Activated naive CD8-positive, alpha-beta T cell treated with anti-CD3 and anti-CD28 coated beads for 36 hours (primary cell): ENCODE measurements at regions not wholly inside any gene's neighbourhood (a gene's known extent, or its start where the extent isn't known, plus 50 kb on each side); places are given as distances from the start of the nearest gene placed in this dataset.
"Not testable (repeated sequence)": the region's sequence is repeated elsewhere in the genome, so short reads cannot be mapped to it uniquely, and the experiment has no call there.

ENCODE experiments used
- DNase-seq: peaks from one replicate; pipeline ENCODE4 v3.0.0; 2021
- H3K27ac Mint-ChIP-seq: one replicate; pipeline ENCODE4 v1.8.0; 2022; ENCODE audit warnings: mild to moderate bottlenecking, moderate library complexity, mixed read lengths
- H3K27me3 Mint-ChIP-seq: one replicate; pipeline ENCODE4 v1.8.0; 2022; ENCODE audit warnings: mild to moderate bottlenecking, mixed read lengths
- H3K36me3 Mint-ChIP-seq: one replicate; pipeline ENCODE4 v1.8.0; 2021; ENCODE audit warnings: mild to moderate bottlenecking, mixed read lengths
- H3K4me1 Mint-ChIP-seq: one replicate; pipeline ENCODE4 v1.8.0; 2021; ENCODE audit warnings: mixed read lengths
- H3K4me3 Mint-ChIP-seq: one replicate; pipeline ENCODE4 v1.8.0; 2022; ENCODE audit warnings: mild to moderate bottlenecking, moderate library complexity, mixed read lengths
- H3K9me3 Mint-ChIP-seq: one replicate; pipeline ENCODE4 v1.8.0; 2022; ENCODE audit warnings: mixed read lengths

DNA sequence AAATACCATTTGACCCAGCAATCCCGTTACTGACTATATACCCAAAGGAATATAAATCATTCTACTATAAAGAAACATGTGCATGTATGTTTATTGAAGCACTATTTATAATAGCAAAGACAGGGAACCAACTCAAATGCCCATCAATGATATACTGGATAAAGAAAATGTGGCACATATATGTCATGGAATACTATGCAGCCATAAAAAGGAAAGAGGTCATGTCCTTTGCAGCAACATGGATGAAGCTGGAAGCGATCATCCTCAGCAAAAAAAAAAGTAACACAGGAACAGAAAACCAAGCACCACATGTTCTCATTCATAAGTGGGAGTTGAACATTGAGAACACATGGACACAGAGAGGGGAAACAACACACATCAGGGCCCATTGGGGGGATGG is 99.9 kb upstream of the THUMPD2 start:
- H3K27me3 Mint-ChIP-seq, H3K4me1 Mint-ChIP-seq, DNase-seq, H3K9me3 Mint-ChIP-seq, H3K4me3 Mint-ChIP-seq, H3K27ac Mint-ChIP-seq, H3K36me3 Mint-ChIP-seq: not testable (repeated sequence)

- Mint-ChIP-seq H3K4me3 (no peak overlapping the region), H3K9me3 (peaks cover 4% of the 10 kb centered on the region), H3K27me3 (peaks cover 7% of the 10 kb centered on the region), H3K36me3 (no peaks in the 10 kb centered on the region), H3K4me1 (no peaks in the 10 kb centered on the region), H3K27ac (no peak overlapping the region)
- DNase-seq = no peak
These were observed 96.8 kb upstream of the THUMPD2 start for GRCh38 chr2:39875914-39876267.

- no peak for DNase-seq
- Mint-ChIP-seq H3K4me1 (no peaks in the 10 kb centered on the region), H3K9me3 (no peaks in the 10 kb centered on the region), H3K4me3 (no peak overlapping the region), H3K27ac (no peak overlapping the region), H3K36me3 (no peaks in the 10 kb centered on the region), H3K27me3 (peaks cover 4% of the 10 kb centered on the region)
These were observed 96.3 kb upstream of the THUMPD2 start for GRCh38 chr2:39875182-39875913.

DNA sequence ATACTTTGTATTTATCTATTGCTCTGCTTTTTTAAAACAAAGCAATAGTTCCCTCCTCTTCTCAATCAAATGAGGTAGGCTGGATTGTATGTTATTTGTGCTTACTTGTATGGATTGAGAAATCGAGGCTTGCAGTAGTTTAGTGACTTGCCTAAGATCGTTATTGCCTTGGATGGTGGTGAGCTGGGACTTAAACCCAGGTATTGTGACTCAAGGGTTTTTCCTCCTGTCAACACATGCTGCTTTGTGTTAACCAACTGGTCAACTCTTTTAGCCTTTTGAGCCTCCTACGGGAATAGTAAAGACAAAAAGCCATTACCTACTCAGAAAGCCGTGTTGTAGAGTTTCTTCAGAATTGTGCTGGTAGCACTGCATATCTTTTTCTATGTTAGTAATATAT is 95.2 kb upstream of the THUMPD2 start:
- Mint-ChIP-seq H3K4me1 (no peaks in the 10 kb centered on the region), H3K27ac (no peak overlapping the region), H3K9me3 (no peaks in the 10 kb centered on the region), H3K27me3 (peaks cover 4% of the 10 kb centered on the region), H3K36me3 (no peaks in the 10 kb centered on the region), H3K4me3 (no peak overlapping the region)
- no peak for DNase-seq

DNA sequence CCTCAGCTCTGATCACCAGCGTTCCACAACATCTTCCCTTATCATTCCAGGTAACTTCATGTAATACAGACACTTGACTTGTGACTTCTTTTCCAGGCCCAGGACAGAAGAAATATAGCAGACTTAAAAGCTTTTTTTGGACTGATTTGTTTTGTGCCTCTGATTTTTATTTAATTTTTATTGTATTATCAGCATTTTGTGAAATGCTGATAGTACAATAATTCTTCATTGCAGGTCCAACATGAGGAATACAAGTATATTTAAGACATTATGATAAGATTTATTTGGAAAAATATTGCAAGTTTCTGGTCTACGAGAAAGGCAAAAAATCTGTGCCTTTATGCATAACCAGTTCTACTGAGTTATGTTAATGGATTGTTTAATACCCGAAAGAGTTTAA is 94.5 kb upstream of the THUMPD2 start:
- no peaks in the 10 kb centered on the region for H3K36me3 Mint-ChIP-seq
- no peak overlapping the region for H3K27ac Mint-ChIP-seq
- no peaks in the 10 kb centered on the region for H3K4me1 Mint-ChIP-seq
- H3K27me3 Mint-ChIP-seq = peaks cover 4% of the 10 kb centered on the region
- DNase-seq = no peak
- H3K4me3 Mint-ChIP-seq = no peak overlapping the region
- no peaks in the 10 kb centered on the region for H3K9me3 Mint-ChIP-seq

GRCh38 chr2:39872748-39873147 is 93.7 kb upstream of the THUMPD2 start:
- DNase-seq = no peak
- H3K4me1 Mint-ChIP-seq = no peaks in the 10 kb centered on the region
- H3K4me3 Mint-ChIP-seq = no peak overlapping the region
- peaks cover 4% of the 10 kb centered on the region for H3K27me3 Mint-ChIP-seq
- H3K27ac Mint-ChIP-seq = no peak overlapping the region
- no peaks in the 10 kb centered on the region for H3K9me3 Mint-ChIP-seq
- H3K36me3 Mint-ChIP-seq = no peaks in the 10 kb centered on the region

- H3K4me3 Mint-ChIP-seq = no peak overlapping the region
- no peaks in the 10 kb centered on the region for H3K36me3 Mint-ChIP-seq
These were observed 92.3 kb upstream of the THUMPD2 start for GRCh38 chr2:39871291-39871761.

DNA sequence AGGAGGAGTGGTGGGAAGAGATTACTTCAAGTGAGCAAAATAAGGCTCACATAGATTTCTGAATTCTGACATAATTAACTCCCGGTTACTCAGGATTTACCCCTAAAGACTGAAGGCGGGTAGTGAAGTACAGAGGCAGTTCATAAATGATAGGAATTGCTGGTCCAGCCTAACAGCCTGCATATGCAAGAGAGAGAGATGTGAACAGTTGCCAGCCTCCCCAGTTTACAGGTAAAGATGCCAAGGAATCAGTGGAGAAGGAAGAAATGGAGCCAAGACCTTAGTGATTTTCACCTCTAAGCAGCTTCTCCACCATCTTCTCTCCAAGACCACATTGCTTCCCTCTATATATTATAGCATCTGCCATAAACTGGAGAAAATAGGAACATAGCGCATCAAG is 91.8 kb upstream of the THUMPD2 start:
- H3K4me1 Mint-ChIP-seq = no peaks in the 10 kb centered on the region
- no peaks in the 10 kb centered on the region for H3K36me3 Mint-ChIP-seq
- no peak overlapping the region for H3K4me3 Mint-ChIP-seq
- H3K9me3 Mint-ChIP-seq = no peaks in the 10 kb centered on the region
- no peak for DNase-seq
- no peaks in the 10 kb centered on the region for H3K27me3 Mint-ChIP-seq
- no peak overlapping the region for H3K27ac Mint-ChIP-seq

More at GRCh38 chr2:39871291-39871761, 92.3 kb upstream of the THUMPD2 start:
- DNase-seq = no peak
- Mint-ChIP-seq H3K27ac (no peak overlapping the region), H3K27me3 (no peaks in the 10 kb centered on the region), H3K9me3 (no peaks in the 10 kb centered on the region), H3K4me1 (no peaks in the 10 kb centered on the region)

DNA sequence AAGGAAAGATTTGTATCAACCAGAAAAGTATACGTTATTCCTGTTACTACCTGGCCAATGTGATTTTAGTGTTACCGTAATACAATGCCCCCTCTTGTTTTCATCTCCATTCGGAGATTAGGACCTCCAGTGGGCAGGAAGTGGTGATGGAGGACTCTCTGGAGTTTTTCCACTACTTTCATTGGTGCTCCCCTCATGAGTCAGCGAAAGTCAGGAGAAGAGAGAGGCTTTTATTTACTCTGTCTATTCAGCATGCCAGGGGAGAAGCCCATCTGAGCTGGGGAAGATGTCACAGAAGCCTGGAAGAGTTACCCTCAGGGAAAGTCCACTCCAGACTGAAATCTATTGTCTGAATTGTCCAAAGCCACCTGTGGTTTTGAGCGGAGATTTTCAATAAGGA is 88.2 kb upstream of the THUMPD2 start:
- DNase-seq = no peak
- Mint-ChIP-seq H3K27ac (no peak overlapping the region), H3K27me3 (no peaks in the 10 kb centered on the region), H3K4me1 (no peaks in the 10 kb centered on the region), H3K36me3 (no peaks in the 10 kb centered on the region), H3K9me3 (peaks cover 3% of the 10 kb centered on the region), H3K4me3 (no peak overlapping the region)

- Mint-ChIP-seq H3K27ac (no peak overlapping the region), H3K9me3 (peaks cover 3% of the 10 kb centered on the region), H3K4me1 (no peaks in the 10 kb centered on the region), H3K4me3 (no peak overlapping the region), H3K36me3 (no peaks in the 10 kb centered on the region), H3K27me3 (no peaks in the 10 kb centered on the region)
- no peak for DNase-seq
These were observed 86.7 kb upstream of the THUMPD2 start for GRCh38 chr2:39865751-39866150.

- H3K36me3 Mint-ChIP-seq, H3K9me3 Mint-ChIP-seq, H3K4me1 Mint-ChIP-seq, H3K4me3 Mint-ChIP-seq, DNase-seq, H3K27ac Mint-ChIP-seq, H3K27me3 Mint-ChIP-seq: not testable (repeated sequence)
These were observed 84.6 kb upstream of the THUMPD2 start for GRCh38 chr2:39863672-39864071.

DNA sequence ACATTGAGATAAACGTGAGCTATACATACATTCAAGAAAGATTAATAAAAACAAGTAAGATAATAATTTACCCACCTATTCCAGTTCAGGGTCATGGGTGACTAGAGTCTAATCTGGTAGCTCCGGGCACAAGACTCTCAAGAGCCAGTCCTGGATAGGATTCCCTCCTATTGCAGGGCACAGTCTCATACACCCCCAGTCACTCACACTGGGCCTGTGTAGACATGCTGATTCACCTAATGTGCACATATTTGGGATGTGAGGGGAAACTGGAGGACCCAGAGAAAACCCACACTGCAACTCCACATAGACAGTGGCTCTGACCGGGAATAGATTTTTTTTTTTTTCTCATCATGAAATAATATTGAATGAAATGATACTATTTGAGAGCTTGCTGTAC is 81.5 kb upstream of the THUMPD2 start:
- peaks cover 4% of the 10 kb centered on the region for H3K27me3 Mint-ChIP-seq
- H3K36me3 Mint-ChIP-seq = no peaks in the 10 kb centered on the region
- no peak overlapping the region for H3K4me3 Mint-ChIP-seq
- H3K4me1 Mint-ChIP-seq = no peaks in the 10 kb centered on the region
- peaks cover 3% of the 10 kb centered on the region for H3K9me3 Mint-ChIP-seq
- DNase-seq = no peak
- no peak overlapping the region for H3K27ac Mint-ChIP-seq

GRCh38 chr2:39858677-39859076 is 79.6 kb upstream of the THUMPD2 start:
- no peaks in the 10 kb centered on the region for H3K36me3 Mint-ChIP-seq
- peaks cover 4% of the 10 kb centered on the region for H3K27me3 Mint-ChIP-seq
- H3K27ac Mint-ChIP-seq = no peak overlapping the region

DNA sequence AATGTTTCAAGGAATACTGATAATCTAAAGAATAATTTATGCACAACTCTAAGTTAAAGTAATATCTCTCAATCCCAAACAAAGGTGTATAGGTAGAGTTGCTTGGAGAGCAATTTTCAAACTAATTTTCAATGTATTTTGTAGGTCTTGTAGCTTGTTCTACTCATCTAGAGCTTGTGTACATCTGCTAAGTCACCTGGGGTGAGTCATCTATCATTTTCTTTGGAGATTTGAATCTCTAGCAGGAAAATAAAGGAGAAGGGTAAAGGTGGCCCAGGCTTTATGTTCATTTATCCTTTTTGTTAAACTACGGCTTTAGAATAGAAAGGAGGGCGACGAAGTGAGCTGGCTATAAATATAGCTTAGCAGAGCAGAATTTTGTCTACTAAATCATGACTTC is 76.8 kb upstream of the THUMPD2 start:
- Mint-ChIP-seq H3K27me3 (peaks cover 8% of the 10 kb centered on the region), H3K4me1 (peaks cover 9% of the 10 kb centered on the region), H3K9me3 (no peaks in the 10 kb centered on the region), H3K27ac (no peak overlapping the region), H3K4me3 (no peak overlapping the region), H3K36me3 (no peaks in the 10 kb centered on the region)
- DNase-seq = no peak

More at GRCh38 chr2:39858677-39859076, 79.6 kb upstream of the THUMPD2 start:
- Mint-ChIP-seq H3K9me3 (peaks cover 3% of the 10 kb centered on the region), H3K4me1 (no peaks in the 10 kb centered on the region), H3K4me3 (no peak overlapping the region)
- DNase-seq = no peak

DNA sequence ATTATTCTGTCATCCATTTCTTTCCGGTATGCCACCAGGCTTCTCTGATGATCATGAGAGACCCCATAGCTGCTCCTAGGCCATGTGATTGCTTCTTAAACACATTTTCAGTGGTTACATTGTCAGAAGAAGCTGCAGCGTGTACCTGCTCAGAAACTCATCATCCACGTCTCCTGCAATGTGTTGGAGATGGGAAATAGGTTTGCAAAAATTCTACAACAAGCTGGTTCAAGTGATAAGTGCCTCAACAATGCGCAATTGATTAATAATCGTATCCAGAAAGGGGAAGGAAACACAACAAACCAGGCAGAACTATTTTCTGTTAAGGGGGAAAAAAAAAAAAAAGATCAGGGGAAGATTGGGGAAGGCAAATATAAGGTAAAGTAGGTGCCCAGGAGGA is 75.7 kb upstream of the THUMPD2 start:
- peaks cover 8% of the 10 kb centered on the region for H3K27me3 Mint-ChIP-seq
- H3K27ac Mint-ChIP-seq = no peak overlapping the region
- peaks cover 9% of the 10 kb centered on the region for H3K4me1 Mint-ChIP-seq
- DNase-seq = no peak
- no peaks in the 10 kb centered on the region for H3K36me3 Mint-ChIP-seq
- no peak overlapping the region for H3K4me3 Mint-ChIP-seq
- no peaks in the 10 kb centered on the region for H3K9me3 Mint-ChIP-seq

DNA sequence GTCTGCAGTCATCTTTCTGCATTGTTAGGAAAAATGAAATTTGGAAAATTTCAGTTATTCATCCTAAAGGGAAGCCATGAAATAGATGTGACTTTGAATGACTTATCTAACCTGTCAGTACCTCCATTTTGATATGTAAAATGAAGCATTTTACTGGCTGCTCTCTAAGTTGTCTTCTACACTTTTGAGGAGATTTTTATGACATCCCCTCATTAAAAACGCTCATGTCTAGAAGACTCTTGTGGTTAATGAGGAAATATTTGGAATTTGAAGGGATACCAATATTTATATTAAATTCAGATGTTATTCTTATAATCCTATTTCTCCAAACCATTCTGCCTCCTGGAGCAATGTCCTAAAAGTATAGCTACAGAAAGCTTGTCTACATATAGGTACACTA is 73.8 kb upstream of the THUMPD2 start:
- no peak overlapping the region for H3K27ac Mint-ChIP-seq
- H3K4me3 Mint-ChIP-seq = no peak overlapping the region
- H3K36me3 Mint-ChIP-seq = no peaks in the 10 kb centered on the region
- H3K9me3 Mint-ChIP-seq = no peaks in the 10 kb centered on the region
- H3K27me3 Mint-ChIP-seq = peaks cover 4% of the 10 kb centered on the region
- H3K4me1 Mint-ChIP-seq = peaks cover 9% of the 10 kb centered on the region
- no peak for DNase-seq
